SH-SY5Y (cell line): ENCODE measurements at regions not wholly inside any gene's neighbourhood (a gene's known extent, or its start where the extent isn't known, plus 50 kb on each side); places are given as distances from the start of the nearest gene placed in this dataset.

Experiments used
- GATA2 ChIP-seq: IDR thresholded peaks from 2 replicates; pipeline ENCODE4 v1.6.1; 2011; ENCODE audit warnings: mild to moderate bottlenecking, low read depth, low read length
- GATA3 ChIP-seq: IDR thresholded peaks from 2 replicates; pipeline ENCODE4 v1.6.1; 2011; ENCODE audit warnings: low read depth, mild to moderate bottlenecking, low read length, moderate library complexity

GRCh38 chr6:164066335-164066734 lies 651.8 kb downstream of the QKI start:
- TF ChIP-seq GATA2 (no peak), GATA3 (no peak)
